ENCODE measurements at regions not wholly inside any gene's neighbourhood (a gene's known extent, or its start where the extent isn't known, plus 50 kb on each side); places are given as distances from the start of the nearest gene placed in this dataset.

- TF ChIP-seq CTCF (IDR thresholded peaks at IDR 0.05) (no peak), EP300 (IDR thresholded peaks at IDR 0.05) (no peak)
Observed at GRCh38 chr21:19461481-19462205, 1058.1 kb upstream of the TMPRSS15 start.
